ENCODE measurements at regions not wholly inside any gene's neighbourhood (a gene's known extent, or its start where the extent isn't known, plus 50 kb on each side); places are given as distances from the start of the nearest gene placed in this dataset.

DNA sequence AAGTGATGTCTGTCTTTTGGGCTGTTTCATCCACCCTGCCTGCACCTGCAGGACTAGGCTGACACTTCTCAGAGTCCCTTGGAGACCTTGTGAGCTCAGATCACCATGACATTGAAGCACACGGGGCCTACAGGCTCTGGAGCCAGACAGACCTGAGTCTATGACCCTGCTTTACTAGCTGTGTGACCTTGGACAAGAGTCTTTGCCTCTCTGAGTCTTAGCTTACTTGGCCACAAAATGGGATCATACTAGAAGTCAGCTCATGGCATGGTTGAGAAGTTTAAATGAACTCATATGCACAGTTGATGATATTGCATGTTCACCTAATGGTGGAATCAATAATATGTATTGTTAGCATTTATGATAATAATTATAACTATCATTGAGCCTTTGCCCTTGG is 102.9 kb upstream of the SMAD3 start:
- TF ChIP-seq, protein P1, sequence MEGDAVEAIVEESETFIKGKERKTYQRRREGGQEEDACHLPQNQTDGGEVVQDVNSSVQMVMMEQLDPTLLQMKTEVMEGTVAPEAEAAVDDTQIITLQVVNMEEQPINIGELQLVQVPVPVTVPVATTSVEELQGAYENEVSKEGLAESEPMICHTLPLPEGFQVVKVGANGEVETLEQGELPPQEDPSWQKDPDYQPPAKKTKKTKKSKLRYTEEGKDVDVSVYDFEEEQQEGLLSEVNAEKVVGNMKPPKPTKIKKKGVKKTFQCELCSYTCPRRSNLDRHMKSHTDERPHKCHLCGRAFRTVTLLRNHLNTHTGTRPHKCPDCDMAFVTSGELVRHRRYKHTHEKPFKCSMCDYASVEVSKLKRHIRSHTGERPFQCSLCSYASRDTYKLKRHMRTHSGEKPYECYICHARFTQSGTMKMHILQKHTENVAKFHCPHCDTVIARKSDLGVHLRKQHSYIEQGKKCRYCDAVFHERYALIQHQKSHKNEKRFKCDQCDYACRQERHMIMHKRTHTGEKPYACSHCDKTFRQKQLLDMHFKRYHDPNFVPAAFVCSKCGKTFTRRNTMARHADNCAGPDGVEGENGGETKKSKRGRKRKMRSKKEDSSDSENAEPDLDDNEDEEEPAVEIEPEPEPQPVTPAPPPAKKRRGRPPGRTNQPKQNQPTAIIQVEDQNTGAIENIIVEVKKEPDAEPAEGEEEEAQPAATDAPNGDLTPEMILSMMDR (IDR thresholded peaks at IDR 0.05; ENCODE audit: extremely low read depth, missing control alignments): no peak
- DNase-seq (ENCODE audit: low spot score): no peak

DNA sequence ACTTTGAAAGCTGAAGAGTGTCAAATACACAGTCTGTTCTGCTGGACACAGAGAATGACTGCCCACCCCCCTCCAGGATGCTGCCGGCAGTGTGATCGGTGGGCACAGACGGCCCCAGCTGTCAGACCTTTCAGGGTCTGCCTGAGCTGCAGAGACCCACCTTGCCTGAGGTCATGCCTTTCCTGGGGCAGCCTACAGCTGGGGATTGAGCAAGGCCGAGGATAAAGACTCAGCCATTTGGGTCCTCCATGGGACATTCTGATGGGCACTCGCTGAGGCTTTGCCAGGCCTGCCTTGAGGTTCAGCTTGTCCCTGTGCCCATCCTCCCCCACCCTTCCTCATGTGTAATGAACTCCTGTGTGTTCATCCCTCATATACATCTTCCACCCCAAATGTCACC is 102.3 kb upstream of the SMAD3 start:
- TF ChIP-seq, protein P1 (IDR thresholded peaks at IDR 0.05; ENCODE audit: extremely low read depth, missing control alignments): no peak
- no peak for DNase-seq (ENCODE audit: low spot score)

GRCh38 chr15:66963710-66964109 is 101.7 kb upstream of the SMAD3 start:
- DNase-seq (ENCODE audit: low spot score): no peak
- TF ChIP-seq, protein P1 (IDR thresholded peaks at IDR 0.05; ENCODE audit: extremely low read depth, missing control alignments): no peak

DNA sequence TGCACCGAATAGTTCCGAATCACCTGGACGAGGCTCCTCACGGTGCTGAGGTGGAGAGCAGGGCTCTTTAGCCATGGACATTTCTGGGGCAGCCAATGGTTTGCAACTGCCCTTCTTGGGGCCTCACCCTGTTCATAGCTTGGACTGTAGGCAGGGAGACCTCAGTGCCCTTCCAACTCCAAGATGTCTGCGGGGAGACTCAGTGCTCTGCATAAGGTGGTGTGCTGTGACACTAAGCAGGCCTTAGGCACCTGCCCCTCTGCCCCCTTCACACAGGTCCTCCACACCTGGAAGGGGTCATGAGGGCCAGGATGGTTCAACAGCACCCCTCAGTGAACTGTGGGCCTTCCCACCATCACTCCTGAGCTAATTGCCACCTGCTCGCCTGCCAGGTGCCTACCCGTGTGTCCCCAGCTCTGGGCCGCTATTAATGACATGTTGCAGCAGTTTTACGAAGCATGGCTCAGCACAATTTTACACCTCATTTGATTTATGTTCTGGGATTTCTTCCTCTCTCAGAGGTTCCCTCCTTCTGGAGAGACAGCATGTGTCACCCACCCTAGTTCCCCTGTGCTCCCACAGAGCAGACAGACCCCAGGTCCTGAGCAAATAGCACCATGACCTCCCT is 101.2 kb upstream of the SMAD3 start:
- TF ChIP-seq, protein P1 (IDR thresholded peaks at IDR 0.05; ENCODE audit: extremely low read depth, missing control alignments): no peak
- DNase-seq (ENCODE audit: low spot score): no peak

DNA sequence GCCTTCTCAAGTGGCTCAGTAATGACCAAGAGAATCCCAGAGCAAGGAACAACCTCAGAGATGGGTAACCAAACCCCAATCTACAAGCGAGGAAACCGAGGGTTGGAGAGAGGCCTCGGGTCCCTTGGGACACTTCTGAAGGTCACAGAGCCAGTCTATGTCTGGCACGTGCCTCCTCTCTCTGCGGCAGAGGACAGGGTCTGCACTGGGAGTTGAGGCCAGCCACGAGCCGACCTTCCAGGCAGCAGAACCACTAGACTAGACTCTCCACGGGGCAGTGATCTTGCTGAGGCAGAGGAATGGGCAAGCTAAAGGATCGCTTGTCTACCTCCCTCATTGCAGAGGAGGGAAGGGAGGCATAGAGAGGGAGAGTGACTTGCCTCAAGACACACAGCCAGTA is 100.6 kb upstream of the SMAD3 start:
- no peak for DNase-seq (ENCODE audit: low spot score)
- TF ChIP-seq, protein P1 (IDR thresholded peaks at IDR 0.05; ENCODE audit: extremely low read depth, missing control alignments): no peak

DNA sequence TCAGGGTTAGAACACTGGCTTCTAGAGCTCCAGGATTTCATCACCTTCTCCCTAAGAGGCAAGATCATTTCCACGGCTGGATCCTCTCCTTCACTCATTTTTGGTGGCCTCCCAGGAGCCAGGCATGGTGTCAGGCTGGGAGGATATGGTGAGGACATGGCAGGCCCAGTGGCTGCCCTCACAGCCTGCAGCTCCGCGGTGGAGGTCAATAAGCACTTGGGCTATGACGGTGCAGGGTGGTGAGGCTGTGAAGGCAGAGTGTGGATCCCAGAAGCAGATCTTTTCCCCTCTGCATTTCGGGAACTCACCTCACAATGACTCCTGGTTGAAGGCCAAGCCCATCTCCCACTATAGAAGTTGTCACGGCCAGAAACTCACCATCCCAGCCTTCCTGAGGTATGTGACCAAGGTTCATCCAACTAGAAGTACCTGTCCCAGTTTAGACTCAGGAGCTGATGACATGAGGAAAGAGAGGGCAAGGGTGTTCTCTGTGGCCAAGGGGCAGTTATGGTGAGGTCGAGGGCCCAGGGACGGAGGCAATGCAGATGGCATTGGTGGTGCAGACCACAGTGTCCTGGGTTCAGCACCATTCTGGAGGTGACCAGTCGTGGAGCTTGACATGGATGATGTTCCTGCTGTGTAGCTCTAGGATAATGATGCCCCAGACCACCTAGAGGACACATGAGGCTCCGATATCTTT is 100.1 kb upstream of the SMAD3 start:
- TF ChIP-seq, protein P1 (IDR thresholded peaks at IDR 0.05; ENCODE audit: extremely low read depth, missing control alignments): no peak
- DNase-seq (ENCODE audit: low spot score): no peak

- TF ChIP-seq, protein P1 (IDR thresholded peaks at IDR 0.05; ENCODE audit: extremely low read depth, missing control alignments): no peak
- DNase-seq (ENCODE audit: low spot score): no peak
Measured at GRCh38 chr15:66966256-66966655, 99.1 kb upstream of the SMAD3 start.

Measured in GM20000 (cell line).